MM.1S (cell line): ENCODE measurements at regions not wholly inside any gene's neighbourhood (a gene's known extent, or its start where the extent isn't known, plus 50 kb on each side); places are given as distances from the start of the nearest gene placed in this dataset.
"Not testable (repeated sequence)": the region's sequence is repeated elsewhere in the genome, so short reads cannot be mapped to it uniquely, and the experiment has no call there.

ENCODE experiments used
- DNase-seq: peaks from one replicate; pipeline ENCODE4 v3.0.0-alpha.2; 2015
- H2AFZ ChIP-seq: fragments of 300-600 bp; sonication (generic); 2 replicates; pipeline ENCODE4 v1.6.0; 2016; ENCODE audit warnings: antibody characterized with exemption, low read length
- H3F3A ChIP-seq: fragments of 300-600 bp; sonication (generic); 2 replicates; pipeline ENCODE4 v1.6.1; 2016; ENCODE audit warnings: mild to moderate bottlenecking, antibody characterized with exemption, low read length, moderate library complexity, mixed read lengths; ENCODE audit not compliant: insufficient read depth
- H3K27ac ChIP-seq: fragments of 300-600 bp; sonication (generic); 2 replicates; pipeline ENCODE4 v1.5.1; 2016; ENCODE audit warnings: mild to moderate bottlenecking, low read length
- H3K27me3 ChIP-seq: fragments of 300-600 bp; sonication (generic); replicated peaks from 2 replicates; pipeline ENCODE4 v1.6.0; 2016; ENCODE audit warnings: low read length; ENCODE audit not compliant: insufficient read depth
- H3K36me3 ChIP-seq: fragments of 300-600 bp; sonication (generic); replicated peaks from 2 replicates; pipeline ENCODE4 v1.6.1; 2016; ENCODE audit warnings: mild to moderate bottlenecking, low read length, mixed read lengths; ENCODE audit not compliant: insufficient read depth
- H3K4me1 ChIP-seq: fragments of 300-600 bp; sonication (generic); 2 replicates; pipeline ENCODE4 v1.6.1; 2016; ENCODE audit warnings: low read length, mixed read lengths
- H3K4me2 ChIP-seq: fragments of 300-600 bp; sonication (generic); 2 replicates; pipeline ENCODE4 v1.6.0; 2016; ENCODE audit warnings: low read depth, low read length
- H3K4me3 ChIP-seq: fragments of 300-600 bp; sonication (generic); 2 replicates; pipeline ENCODE4 v1.5.1; 2016; ENCODE audit warnings: low read length, mixed read lengths
- H3K79me2 ChIP-seq: fragments of 300-600 bp; sonication (generic); 2 replicates; pipeline ENCODE4 v1.6.1; 2016; ENCODE audit warnings: mixed run types, low read length, mixed read lengths
- H3K9ac ChIP-seq: fragments of 300-600 bp; sonication (generic); 2 replicates; pipeline ENCODE4 v1.6.1; 2016; ENCODE audit warnings: low read length, mixed read lengths
- H3K9me2 ChIP-seq: fragments of 300-600 bp; sonication (generic); replicated peaks from 2 replicates; pipeline ENCODE4 v1.6.1; 2016; ENCODE audit warnings: mild to moderate bottlenecking, low read length, mixed read lengths; ENCODE audit not compliant: insufficient read depth
- H3K9me3 ChIP-seq: fragments of 300-600 bp; sonication (generic); replicated peaks from 2 replicates; pipeline ENCODE4 v1.6.1; 2016; ENCODE audit warnings: mild to moderate bottlenecking, low read length, mixed read lengths; ENCODE audit not compliant: insufficient read depth
- H4K20me1 ChIP-seq: fragments of 300-600 bp; sonication (generic); 2 replicates; pipeline ENCODE4 v1.6.1; 2016; ENCODE audit warnings: mild to moderate bottlenecking, low read length, moderate library complexity, mixed read lengths; ENCODE audit not compliant: insufficient read depth

DNA sequence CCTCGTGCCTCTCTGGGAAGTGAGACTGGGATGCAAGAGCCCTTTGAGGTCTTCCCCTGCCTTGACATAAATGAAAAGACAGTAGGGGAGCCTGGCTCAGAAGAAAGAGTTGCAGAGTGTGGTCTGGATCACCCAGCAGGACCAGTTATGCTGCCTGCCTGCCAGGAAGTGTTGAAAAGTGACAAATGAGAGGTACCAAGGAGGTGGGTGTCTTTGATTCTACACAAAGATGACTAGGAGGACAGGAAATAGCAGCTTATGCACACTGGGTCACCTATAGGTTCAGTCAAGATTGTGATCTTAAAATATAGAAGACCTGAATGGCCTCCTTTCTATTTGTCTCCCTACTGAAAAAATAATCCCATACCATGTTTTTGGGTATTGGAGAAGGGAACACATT, 137.6 kb downstream of the BCL2L11 start:
- not testable (repeated sequence) for DNase-seq, H3K9me2 ChIP-seq, H3K9me3 ChIP-seq, H3K4me2 ChIP-seq, H3K4me3 ChIP-seq, H3K4me1 ChIP-seq, H3K36me3 ChIP-seq, H3K27ac ChIP-seq, H4K20me1 ChIP-seq, H3F3A ChIP-seq, H3K9ac ChIP-seq, H3K79me2 ChIP-seq, H3K27me3 ChIP-seq, H2AFZ ChIP-seq

DNA sequence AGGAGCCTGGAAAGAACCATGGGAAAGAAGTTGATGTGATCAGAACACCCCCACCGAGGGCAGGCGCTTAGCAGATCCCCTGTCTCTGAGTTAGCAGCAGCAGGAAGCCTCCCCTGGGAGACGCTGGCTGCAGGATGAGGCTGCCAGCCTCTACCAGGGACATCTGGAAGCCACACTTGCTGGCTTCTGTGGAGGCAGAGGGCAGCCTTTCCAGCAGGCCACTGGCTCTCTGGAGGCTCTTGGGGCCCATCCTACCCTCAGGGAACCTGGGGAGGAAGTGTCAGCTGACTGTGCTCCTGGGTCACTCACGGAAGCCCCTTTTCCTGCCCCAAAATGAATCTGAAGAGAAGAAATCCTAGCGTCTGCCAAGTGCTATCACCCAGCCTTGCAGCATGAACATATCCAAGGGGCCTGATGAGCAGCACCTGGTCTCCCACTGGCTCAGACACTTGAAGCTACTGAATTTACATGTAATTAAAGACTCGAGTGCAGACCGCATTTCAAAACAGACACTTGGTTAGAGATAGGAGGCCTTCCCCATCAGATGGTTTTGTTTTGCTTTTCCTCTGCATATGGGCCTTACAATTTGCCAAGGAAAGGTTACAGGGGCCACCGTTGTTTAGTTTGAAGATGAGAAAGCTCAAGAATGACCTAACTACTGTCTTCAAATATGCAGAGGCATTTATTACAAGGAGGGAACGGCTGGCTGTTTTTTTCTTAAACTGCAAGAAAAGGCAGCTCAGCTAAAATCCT, 142.1 kb downstream of the BCL2L11 start:
- H3K4me3 ChIP-seq, H3K4me2 ChIP-seq, H3K4me1 ChIP-seq, H3K9me3 ChIP-seq, H4K20me1 ChIP-seq, H3K27ac ChIP-seq, H3K36me3 ChIP-seq, H3K9me2 ChIP-seq, H2AFZ ChIP-seq, DNase-seq, H3K79me2 ChIP-seq, H3K9ac ChIP-seq, H3F3A ChIP-seq, H3K27me3 ChIP-seq: not testable (repeated sequence)

DNA sequence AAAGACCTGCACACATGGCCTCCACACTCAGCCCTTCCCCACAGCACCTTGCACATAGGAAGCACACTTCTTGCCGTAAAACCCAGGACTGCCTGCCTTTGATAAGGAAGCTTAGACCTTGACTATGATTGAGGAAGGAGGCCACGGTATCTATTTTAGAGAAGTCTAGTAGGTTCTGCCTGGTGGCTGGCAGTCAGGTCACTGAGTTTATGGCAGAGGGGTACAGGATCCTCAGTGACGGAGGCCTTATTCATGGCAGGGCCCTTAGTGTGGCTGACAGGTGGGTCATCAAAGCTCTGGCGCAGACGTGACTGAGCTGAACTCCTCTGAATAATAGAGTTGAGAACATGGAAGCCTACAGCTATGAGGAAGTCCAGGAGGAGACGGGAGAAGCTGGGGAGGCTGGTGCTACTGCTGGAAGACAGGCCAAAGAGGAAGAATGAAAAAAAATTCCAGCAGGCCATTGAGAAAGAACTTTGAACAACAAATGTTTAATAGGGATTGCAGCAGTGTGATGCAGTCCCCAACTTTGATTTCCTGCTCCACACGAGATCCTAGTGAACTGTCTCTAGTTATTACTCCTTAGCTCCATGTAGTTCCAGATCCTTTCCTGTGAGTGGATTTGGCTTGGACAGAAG, 142.8 kb downstream of the BCL2L11 start:
- not testable (repeated sequence) for H3K9me3 ChIP-seq, H3K36me3 ChIP-seq, DNase-seq, H3K27me3 ChIP-seq, H3K9ac ChIP-seq, H4K20me1 ChIP-seq, H3K4me1 ChIP-seq, H3K79me2 ChIP-seq, H2AFZ ChIP-seq, H3K4me2 ChIP-seq, H3K9me2 ChIP-seq, H3F3A ChIP-seq, H3K27ac ChIP-seq, H3K4me3 ChIP-seq

DNA sequence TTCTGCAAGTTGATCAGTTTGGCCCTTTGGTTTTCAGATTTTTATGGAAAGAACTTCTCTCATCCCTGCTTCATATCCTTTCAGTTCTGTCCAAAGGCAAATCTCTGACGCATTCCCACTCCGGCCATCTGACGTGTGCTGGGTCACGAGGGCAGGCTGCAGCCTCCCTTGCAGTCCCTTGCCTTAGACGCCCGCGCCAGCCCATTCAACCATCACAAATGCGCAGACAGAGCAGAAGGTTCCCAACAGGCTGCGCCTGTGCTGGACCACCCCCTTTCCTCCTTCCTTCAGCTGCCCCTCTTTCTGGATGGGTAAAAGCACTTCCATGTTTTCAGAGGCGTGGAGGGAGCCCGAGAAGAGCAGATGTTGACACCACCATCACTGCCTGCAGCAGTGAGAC, 144.2 kb downstream of the BCL2L11 start:
- H3K9me3 ChIP-seq, H3F3A ChIP-seq, H3K4me2 ChIP-seq, H3K79me2 ChIP-seq, DNase-seq, H3K4me3 ChIP-seq, H2AFZ ChIP-seq, H3K9me2 ChIP-seq, H3K27me3 ChIP-seq, H4K20me1 ChIP-seq, H3K4me1 ChIP-seq, H3K27ac ChIP-seq, H3K9ac ChIP-seq, H3K36me3 ChIP-seq: not testable (repeated sequence)

DNA sequence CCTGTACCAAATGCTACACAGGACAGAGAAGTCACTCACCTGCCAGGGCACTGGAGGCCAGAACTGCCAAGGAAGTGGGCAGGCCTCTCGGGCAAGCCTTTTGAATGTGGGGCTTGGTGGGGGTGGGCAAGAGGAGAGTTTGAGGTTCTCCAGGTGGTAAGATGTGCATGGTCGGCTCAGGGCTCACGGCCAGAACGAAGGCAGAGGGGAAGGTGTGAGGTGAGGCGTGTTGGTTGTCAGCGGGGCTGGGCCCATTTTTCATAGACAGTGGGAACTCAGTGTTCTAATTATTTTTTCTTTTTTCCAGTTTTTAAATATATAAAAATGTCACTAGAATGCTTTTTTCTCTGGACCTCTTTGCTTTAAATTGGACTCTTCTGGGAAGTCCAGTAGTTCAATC, 145.8 kb downstream of the BCL2L11 start:
- not testable (repeated sequence) for H3K79me2 ChIP-seq, H3K4me1 ChIP-seq, H3K9me3 ChIP-seq, DNase-seq, H3K4me3 ChIP-seq, H3K4me2 ChIP-seq, H3K27me3 ChIP-seq, H3K36me3 ChIP-seq, H4K20me1 ChIP-seq, H2AFZ ChIP-seq, H3K27ac ChIP-seq, H3K9me2 ChIP-seq, H3F3A ChIP-seq, H3K9ac ChIP-seq

DNA sequence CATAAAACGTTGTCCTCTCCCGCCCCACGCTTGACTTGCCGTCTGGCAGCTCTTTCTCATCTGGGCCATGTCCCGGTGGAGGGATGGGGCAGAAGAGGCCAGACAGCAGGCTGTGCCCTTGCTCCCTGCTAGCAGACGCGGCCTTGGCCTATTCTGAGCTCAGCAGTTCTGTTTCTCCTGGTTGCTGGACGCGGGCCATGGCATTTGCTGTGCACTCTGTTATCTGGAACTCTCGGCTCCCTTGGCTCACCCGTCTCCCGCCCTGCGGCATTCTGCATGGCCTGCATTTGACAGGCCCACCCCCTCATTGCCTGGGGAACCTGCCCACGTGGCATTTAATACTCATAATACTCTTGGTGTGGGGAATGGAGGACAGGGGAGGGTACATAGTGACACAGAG, 146.3 kb downstream of the BCL2L11 start:
- not testable (repeated sequence) for H3K27me3 ChIP-seq, H3K9ac ChIP-seq, H4K20me1 ChIP-seq, H3K9me3 ChIP-seq, H3K27ac ChIP-seq, H3K4me2 ChIP-seq, H2AFZ ChIP-seq, H3K4me1 ChIP-seq, DNase-seq, H3F3A ChIP-seq, H3K4me3 ChIP-seq, H3K79me2 ChIP-seq, H3K9me2 ChIP-seq, H3K36me3 ChIP-seq

DNA sequence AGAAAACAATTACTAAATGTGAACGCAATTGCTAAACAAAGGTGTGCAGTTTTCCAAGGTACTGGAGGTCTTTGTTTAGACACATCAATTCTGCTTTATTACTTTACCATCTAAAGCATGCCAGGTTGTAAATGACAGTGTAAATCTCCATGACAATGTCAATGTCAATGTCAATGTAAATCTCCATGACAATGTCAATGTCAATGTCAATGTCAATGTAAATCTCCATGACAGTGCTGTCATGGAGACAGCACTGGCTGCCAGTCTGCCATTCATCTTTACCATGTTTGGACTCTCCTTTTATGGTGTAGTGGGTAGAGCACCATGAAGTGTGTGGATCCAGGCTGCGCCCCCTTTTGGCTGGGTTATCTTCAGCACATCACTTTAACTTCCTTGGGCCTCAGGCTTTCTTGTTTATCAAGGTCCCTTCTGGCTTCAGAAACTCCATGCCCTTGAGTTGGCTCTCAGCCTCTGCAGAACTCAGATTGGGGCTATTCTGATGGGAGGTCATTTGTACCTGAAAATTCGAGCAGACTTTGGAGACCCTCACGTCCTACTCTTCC, 149.1 kb downstream of the BCL2L11 start:
- not testable (repeated sequence) for H3K36me3 ChIP-seq, H3K79me2 ChIP-seq, H3K9ac ChIP-seq, H4K20me1 ChIP-seq, H3K4me3 ChIP-seq, H3K27ac ChIP-seq, H3K27me3 ChIP-seq, H3F3A ChIP-seq, H2AFZ ChIP-seq, H3K4me2 ChIP-seq, H3K9me2 ChIP-seq, H3K9me3 ChIP-seq, H3K4me1 ChIP-seq, DNase-seq

DNA sequence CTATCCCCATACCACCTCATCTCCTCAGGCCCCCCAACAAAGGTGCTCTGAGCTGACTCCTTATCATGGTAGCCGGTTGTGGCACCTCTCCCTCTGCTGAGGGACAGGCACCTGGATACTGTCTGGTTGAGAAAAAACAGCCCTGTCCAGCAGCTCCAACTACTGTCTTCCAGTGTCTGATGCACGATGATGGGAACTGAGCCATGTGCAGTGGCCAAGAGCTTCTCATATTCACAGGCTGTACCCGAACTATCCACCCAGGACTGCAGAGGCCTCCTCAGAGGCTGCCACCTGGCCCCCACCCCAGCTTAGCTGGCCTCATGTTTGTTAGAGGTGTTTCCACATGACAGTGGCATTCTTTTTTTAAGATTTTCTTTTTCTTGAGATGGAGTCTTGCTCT, 149.9 kb downstream of the BCL2L11 start:
- not testable (repeated sequence) for H3K9me3 ChIP-seq, H3K9me2 ChIP-seq, H2AFZ ChIP-seq, H3F3A ChIP-seq, H3K4me2 ChIP-seq, DNase-seq, H3K4me3 ChIP-seq, H3K79me2 ChIP-seq, H3K4me1 ChIP-seq, H4K20me1 ChIP-seq, H3K27ac ChIP-seq, H3K27me3 ChIP-seq, H3K36me3 ChIP-seq, H3K9ac ChIP-seq
